ENCODE measurements at regions not wholly inside any gene's neighbourhood (a gene's known extent, or its start where the extent isn't known, plus 50 kb on each side); places are given as distances from the start of the nearest gene placed in this dataset.

GRCh38 chr18:31218671-31219383 is 56.2 kb upstream of the DSC1 start:
- no peak for TF ChIP-seq BACH2 (CRISPR knock-in tag; IDR thresholded peaks at IDR 0.05; ENCODE audit: borderline replicate concordance)
- TF ChIP-seq OSR1 (CRISPR knock-in tag; IDR thresholded peaks at IDR 0.05), result no peak
- no peak for TF ChIP-seq PATZ1 (CRISPR knock-in tag; IDR thresholded peaks at IDR 0.05; ENCODE audit: borderline replicate concordance)
- no peak for TF ChIP-seq ARNTL (CRISPR knock-in tag; IDR thresholded peaks at IDR 0.05; ENCODE audit: borderline replicate concordance, low read depth)
- TF ChIP-seq ZFP3 (CRISPR knock-in tag; IDR thresholded peaks at IDR 0.05), result no peak
- no peak for TF ChIP-seq CREB5 (CRISPR knock-in tag; IDR thresholded peaks at IDR 0.05; ENCODE audit: low read depth)
- TF ChIP-seq ZFP30 (CRISPR knock-in tag; IDR thresholded peaks at IDR 0.05), result no peak
- no peak for TF ChIP-seq SNAI2 (CRISPR knock-in tag; IDR thresholded peaks at IDR 0.05)
- TF ChIP-seq CSRNP3 (CRISPR knock-in tag; IDR thresholded peaks at IDR 0.05), result no peak
- TF ChIP-seq ZNF565 (CRISPR knock-in tag; conservative IDR thresholded peaks at IDR 0.05; ENCODE audit: low read depth), result no peak
- no peak for TF ChIP-seq ZNF8 (CRISPR knock-in tag; IDR thresholded peaks at IDR 0.05)
- TF ChIP-seq TSHZ2 (CRISPR knock-in tag; IDR thresholded peaks at IDR 0.05), result no peak

Data from SK-N-SH treated with all-trans-retinoic acid at 6 μM for 48 hours (cell line).